H9 (cell line): ENCODE measurements at regions not wholly inside any gene's neighbourhood (a gene's known extent, or its start where the extent isn't known, plus 50 kb on each side); places are given as distances from the start of the nearest gene placed in this dataset.

ENCODE experiments used
- DNase-seq: peaks from one replicate; pipeline ENCODE4 v3.0.0-alpha.2; 2017
- H2AFZ ChIP-seq: one replicate; pipeline ENCODE4 v1.6.1; 2013; ENCODE audit warnings: mild to moderate bottlenecking, low read length, control low read depth, moderate library complexity
- H2AK5ac ChIP-seq: 2 replicates; pipeline ENCODE4 v1.6.1; 2013; ENCODE audit warnings: low read length, control low read depth, mixed read lengths; ENCODE audit not compliant: insufficient read length
- H2BK120ac ChIP-seq: one replicate; pipeline ENCODE4 v1.6.1; 2013; ENCODE audit warnings: low read depth, mild to moderate bottlenecking, low read length, control low read depth, inconsistent platforms; ENCODE audit not compliant: poor library complexity, severe bottlenecking
- H2BK12ac ChIP-seq: 2 replicates; pipeline ENCODE4 v1.6.1; 2013; ENCODE audit warnings: low read length, control low read depth, mixed read lengths, low read depth; ENCODE audit not compliant: insufficient read length
- H2BK15ac ChIP-seq: 2 replicates; pipeline ENCODE4 v1.6.1; 2013; ENCODE audit warnings: low read depth, low read length, control low read depth
- H2BK20ac ChIP-seq: one replicate; pipeline ENCODE4 v1.6.1; 2013; ENCODE audit warnings: low read depth, mild to moderate bottlenecking, low read length, control low read depth, inconsistent platforms; ENCODE audit not compliant: poor library complexity, severe bottlenecking
- H2BK5ac ChIP-seq: 2 replicates; pipeline ENCODE4 v1.6.1; 2013; ENCODE audit warnings: low read length, control low read depth, mixed read lengths; ENCODE audit not compliant: insufficient read length
- H3K14ac ChIP-seq: 2 replicates; pipeline ENCODE4 v1.6.1; 2013; ENCODE audit warnings: low read length, control low read depth; ENCODE audit not compliant: insufficient read depth
- H3K18ac ChIP-seq: 2 replicates; pipeline ENCODE4 v1.6.1; 2013; ENCODE audit warnings: low read depth, mild to moderate bottlenecking, mixed read lengths, low read length, control low read depth; ENCODE audit not compliant: insufficient read length
- H3K23ac ChIP-seq: 2 replicates; pipeline ENCODE4 v1.6.1; 2013; ENCODE audit warnings: low read length, control low read depth, mixed read lengths, low read depth; ENCODE audit not compliant: insufficient read length
- H3K23me2 ChIP-seq: 2 replicates; pipeline ENCODE4 v1.6.1; 2013; ENCODE audit warnings: low read depth, mild to moderate bottlenecking, mixed read lengths, low read length, control low read depth; ENCODE audit not compliant: insufficient read length, poor library complexity, severe bottlenecking
- H3K27ac ChIP-seq: 2 replicates; pipeline ENCODE4 v1.5.1; 2013; ENCODE audit warnings: low read length, control low read depth, mixed read lengths, low read depth; ENCODE audit not compliant: insufficient read length
- H3K27me3 ChIP-seq: 2 replicates; pipeline ENCODE4 v1.6.1; 2013; ENCODE audit warnings: low read length, control low read depth, inconsistent platforms; ENCODE audit not compliant: insufficient read depth
- H3K4ac ChIP-seq: 2 replicates; pipeline ENCODE4 v1.6.1; 2013; ENCODE audit warnings: low read depth, mild to moderate bottlenecking, control low read depth, inconsistent platforms, low read length, moderate library complexity
- H3K4me1 ChIP-seq: 2 replicates; pipeline ENCODE4 v1.6.1; 2013; ENCODE audit warnings: low read length, control low read depth, inconsistent platforms; ENCODE audit not compliant: insufficient read depth
- H3K4me2 ChIP-seq: 2 replicates; pipeline ENCODE4 v1.6.1; 2013; ENCODE audit warnings: low read length, control low read depth, mixed read lengths; ENCODE audit not compliant: insufficient read length, insufficient read depth
- H3K56ac ChIP-seq: 2 replicates; pipeline ENCODE4 v1.6.1; 2013; ENCODE audit warnings: low read depth, mild to moderate bottlenecking, mixed read lengths, low read length, control low read depth; ENCODE audit not compliant: insufficient read length
- H3K79me1 ChIP-seq: 2 replicates; pipeline ENCODE4 v1.6.1; 2013; ENCODE audit warnings: low read depth, mild to moderate bottlenecking, moderate library complexity, low read length, control low read depth, inconsistent platforms; ENCODE audit not compliant: insufficient read depth, poor library complexity, severe bottlenecking
- H3K79me2 ChIP-seq: 2 replicates; pipeline ENCODE4 v1.6.1; 2013; ENCODE audit warnings: low read length, control low read depth, inconsistent platforms; ENCODE audit not compliant: insufficient read depth
- H3K9ac ChIP-seq: 2 replicates; pipeline ENCODE4 v1.6.1; 2013; ENCODE audit warnings: low read length, control low read depth, mixed read lengths; ENCODE audit not compliant: insufficient read length; ENCODE audit errors: extremely low read depth
- H3K9me3 ChIP-seq: one replicate; pipeline ENCODE4 v1.6.1; 2013; ENCODE audit warnings: low read depth, low read length, inconsistent platforms; ENCODE audit not compliant: control insufficient read depth
- H3T11ph ChIP-seq: one replicate; pipeline ENCODE4 v1.6.1; 2013; ENCODE audit warnings: mild to moderate bottlenecking, low read length, control low read depth, inconsistent platforms
- H4K20me1 ChIP-seq: one replicate; pipeline ENCODE4 v1.6.1; 2013; ENCODE audit not compliant: control insufficient read depth, insufficient read length, insufficient read depth
- H4K5ac ChIP-seq: 2 replicates; pipeline ENCODE4 v1.6.1; 2013; ENCODE audit warnings: low read depth, mild to moderate bottlenecking, mixed read lengths, low read length, control low read depth; ENCODE audit not compliant: insufficient read length
- H4K8ac ChIP-seq: replicated peaks from 2 replicates; pipeline ENCODE4 v1.6.1; 2013; ENCODE audit warnings: low read length, control low read depth, mixed read lengths, low read depth; ENCODE audit not compliant: insufficient read length
- H4K91ac ChIP-seq: 2 replicates; pipeline ENCODE4 v1.6.1; 2013; ENCODE audit warnings: low read depth, mild to moderate bottlenecking, moderate library complexity, mixed read lengths, low read length, control low read depth; ENCODE audit not compliant: insufficient read length
- H3K27ac Mint-ChIP-seq, 3 experiments: 2 replicates in 2 of 3; 3 replicates in 1 of 3; pipeline ENCODE4 v1.8.0; 2020 to 2021; ENCODE audit warnings: mixed read lengths in 3 of 3, mild to moderate bottlenecking in 1 of 3, moderate library complexity in 1 of 3
- H3K27me3 Mint-ChIP-seq: 2 replicates; pipeline ENCODE4 v1.8.0; 2021; ENCODE audit warnings: low read depth, mild to moderate bottlenecking, moderate library complexity, mixed read lengths
- H3K36me3 Mint-ChIP-seq, 3 experiments: 2 replicates in 2 of 3; 3 replicates in 1 of 3; pipeline ENCODE4 v1.8.0; 2020 to 2021; ENCODE audit warnings: low read depth in 3 of 3, mixed read lengths in 3 of 3; ENCODE audit not compliant: insufficient read depth in 1 of 3
- H3K4me1 Mint-ChIP-seq, 2 experiments: 2 replicates each; pipeline ENCODE4 v1.8.0; 2020; ENCODE audit warnings: mixed read lengths in 2 of 2
- H3K4me3 Mint-ChIP-seq, 2 experiments: 2 replicates in 1 of 2; 3 replicates in 1 of 2; pipeline ENCODE4 v1.8.0; 2020 to 2021; ENCODE audit warnings: mild to moderate bottlenecking in 2 of 2, mixed read lengths in 2 of 2, moderate library complexity in 1 of 2
- H3K9me3 Mint-ChIP-seq, 2 experiments: 2 replicates in 1 of 2; 3 replicates in 1 of 2; pipeline ENCODE4 v1.8.0; 2020; ENCODE audit warnings: mild to moderate bottlenecking in 2 of 2, mixed read lengths in 2 of 2, moderate library complexity in 1 of 2
- CTCF ChIP-seq: fragments of 200-600 bp; sonication (generic); conservative IDR thresholded peaks from 3 replicates; pipeline ENCODE4 v1.8.0; 2021; ENCODE audit warnings: antibody characterized with exemption, mild to moderate bottlenecking
- WGBS: extraction: QIAGEN DNeasy Blood & Tissue Kit; methylation state at CpG from one replicate; pipeline ENCODE4 v1.1.7; 2013; ENCODE audit warnings: missing lambda C conversion rate, low lambda C conversion rate, mixed read lengths; ENCODE audit not compliant: insufficient read length; ENCODE audit errors: extremely low coverage; 5-methylcytosine and 5-hydroxymethylcytosine counted together

- Histone ChIP-seq H3K23me2 (no peaks in the 10 kb centered on the region), H3K4ac (no peak overlapping the region), H2BK20ac (no peak overlapping the region), H2BK120ac (no peak overlapping the region), H4K91ac (no peak overlapping the region), H2BK12ac (no peak overlapping the region), H2BK5ac (no peak overlapping the region), H4K5ac (no peak overlapping the region), H2AK5ac (no peak overlapping the region), H3K56ac (no peak overlapping the region), H3K27ac (no peak overlapping the region), H3K4me2 (no peak overlapping the region), H3K27me3 (no peaks in the 10 kb centered on the region), H2BK15ac (no peak overlapping the region), H2AFZ (no peak overlapping the region), H3K9ac (no peak overlapping the region), H3K4me1 (no peaks in the 10 kb centered on the region), H3T11ph (no peak overlapping the region), H3K18ac (no peak overlapping the region), H4K20me1 (no peaks in the 10 kb centered on the region), H3K14ac (no peak overlapping the region), H4K8ac (no peak overlapping the region), H3K9me3 (no peaks in the 10 kb centered on the region), H3K79me2 (no peaks in the 10 kb centered on the region), H3K79me1 (no peaks in the 10 kb centered on the region), H3K23ac (no peak overlapping the region)
- H3K36me3 Mint-ChIP-seq, result no peaks in the 10 kb centered on the region
- 0 out of 7 replicates have a peak overlapping the region, but pooled peaks of 1 of the 3 experiments have one; percentile 26 for H3K27ac Mint-ChIP-seq
- no peak for TF ChIP-seq CTCF
- H3K4me3 Mint-ChIP-seq, result no peak overlapping the region
- H3K9me3 Mint-ChIP-seq, result no peaks in the 10 kb centered on the region
- no peaks in the 10 kb centered on the region for H3K27me3 Mint-ChIP-seq
- H3K4me1 Mint-ChIP-seq, result 0 out of 4 replicates have a peak, but pooled peaks cover 0 to 2% of the 10 kb centered on the region in 2 experiments
- no CpG with 5 or more reads among the region's 4 CpGs for WGBS
- DNase-seq, result no peak
Measured at GRCh38 chr5:36535859-36536615, 70.4 kb upstream of the SLC1A3 start.
